H9 (cell line): ENCODE measurements at regions not wholly inside any gene's neighbourhood (a gene's known extent, or its start where the extent isn't known, plus 50 kb on each side); places are given as distances from the start of the nearest gene placed in this dataset.
"Not testable (repeated sequence)": the region's sequence is repeated elsewhere in the genome, so short reads cannot be mapped to it uniquely, and the experiment has no call there.

Experiments used
- DNase-seq: peaks from one replicate; pipeline ENCODE4 v3.0.0-alpha.2; 2017
- H2AFZ ChIP-seq: one replicate; pipeline ENCODE4 v1.6.1; 2013; ENCODE audit warnings: mild to moderate bottlenecking, low read length, control low read depth, moderate library complexity
- H2AK5ac ChIP-seq: 2 replicates; pipeline ENCODE4 v1.6.1; 2013; ENCODE audit warnings: low read length, control low read depth, mixed read lengths; ENCODE audit not compliant: insufficient read length
- H2BK120ac ChIP-seq: one replicate; pipeline ENCODE4 v1.6.1; 2013; ENCODE audit warnings: low read depth, mild to moderate bottlenecking, low read length, control low read depth, inconsistent platforms; ENCODE audit not compliant: poor library complexity, severe bottlenecking
- H2BK12ac ChIP-seq: 2 replicates; pipeline ENCODE4 v1.6.1; 2013; ENCODE audit warnings: low read length, control low read depth, mixed read lengths, low read depth; ENCODE audit not compliant: insufficient read length
- H2BK15ac ChIP-seq: 2 replicates; pipeline ENCODE4 v1.6.1; 2013; ENCODE audit warnings: low read depth, low read length, control low read depth
- H2BK20ac ChIP-seq: one replicate; pipeline ENCODE4 v1.6.1; 2013; ENCODE audit warnings: low read depth, mild to moderate bottlenecking, low read length, control low read depth, inconsistent platforms; ENCODE audit not compliant: poor library complexity, severe bottlenecking
- H2BK5ac ChIP-seq: 2 replicates; pipeline ENCODE4 v1.6.1; 2013; ENCODE audit warnings: low read length, control low read depth, mixed read lengths; ENCODE audit not compliant: insufficient read length
- H3K14ac ChIP-seq: 2 replicates; pipeline ENCODE4 v1.6.1; 2013; ENCODE audit warnings: low read length, control low read depth; ENCODE audit not compliant: insufficient read depth
- H3K18ac ChIP-seq: 2 replicates; pipeline ENCODE4 v1.6.1; 2013; ENCODE audit warnings: low read depth, mild to moderate bottlenecking, mixed read lengths, low read length, control low read depth; ENCODE audit not compliant: insufficient read length
- H3K23ac ChIP-seq: 2 replicates; pipeline ENCODE4 v1.6.1; 2013; ENCODE audit warnings: low read length, control low read depth, mixed read lengths, low read depth; ENCODE audit not compliant: insufficient read length
- H3K23me2 ChIP-seq: 2 replicates; pipeline ENCODE4 v1.6.1; 2013; ENCODE audit warnings: low read depth, mild to moderate bottlenecking, mixed read lengths, low read length, control low read depth; ENCODE audit not compliant: insufficient read length, poor library complexity, severe bottlenecking
- H3K27ac ChIP-seq: 2 replicates; pipeline ENCODE4 v1.5.1; 2013; ENCODE audit warnings: low read length, control low read depth, mixed read lengths, low read depth; ENCODE audit not compliant: insufficient read length
- H3K27me3 ChIP-seq: 2 replicates; pipeline ENCODE4 v1.6.1; 2013; ENCODE audit warnings: low read length, control low read depth, inconsistent platforms; ENCODE audit not compliant: insufficient read depth
- H3K4ac ChIP-seq: 2 replicates; pipeline ENCODE4 v1.6.1; 2013; ENCODE audit warnings: low read depth, mild to moderate bottlenecking, control low read depth, inconsistent platforms, low read length, moderate library complexity
- H3K4me1 ChIP-seq: 2 replicates; pipeline ENCODE4 v1.6.1; 2013; ENCODE audit warnings: low read length, control low read depth, inconsistent platforms; ENCODE audit not compliant: insufficient read depth
- H3K4me2 ChIP-seq: 2 replicates; pipeline ENCODE4 v1.6.1; 2013; ENCODE audit warnings: low read length, control low read depth, mixed read lengths; ENCODE audit not compliant: insufficient read length, insufficient read depth
- H3K56ac ChIP-seq: 2 replicates; pipeline ENCODE4 v1.6.1; 2013; ENCODE audit warnings: low read depth, mild to moderate bottlenecking, mixed read lengths, low read length, control low read depth; ENCODE audit not compliant: insufficient read length
- H3K79me1 ChIP-seq: 2 replicates; pipeline ENCODE4 v1.6.1; 2013; ENCODE audit warnings: low read depth, mild to moderate bottlenecking, moderate library complexity, low read length, control low read depth, inconsistent platforms; ENCODE audit not compliant: insufficient read depth, poor library complexity, severe bottlenecking
- H3K79me2 ChIP-seq: 2 replicates; pipeline ENCODE4 v1.6.1; 2013; ENCODE audit warnings: low read length, control low read depth, inconsistent platforms; ENCODE audit not compliant: insufficient read depth
- H3K9ac ChIP-seq: 2 replicates; pipeline ENCODE4 v1.6.1; 2013; ENCODE audit warnings: low read length, control low read depth, mixed read lengths; ENCODE audit not compliant: insufficient read length; ENCODE audit errors: extremely low read depth
- H3K9me3 ChIP-seq: one replicate; pipeline ENCODE4 v1.6.1; 2013; ENCODE audit warnings: low read depth, low read length, inconsistent platforms; ENCODE audit not compliant: control insufficient read depth
- H3T11ph ChIP-seq: one replicate; pipeline ENCODE4 v1.6.1; 2013; ENCODE audit warnings: mild to moderate bottlenecking, low read length, control low read depth, inconsistent platforms
- H4K20me1 ChIP-seq: one replicate; pipeline ENCODE4 v1.6.1; 2013; ENCODE audit not compliant: control insufficient read depth, insufficient read length, insufficient read depth
- H4K5ac ChIP-seq: 2 replicates; pipeline ENCODE4 v1.6.1; 2013; ENCODE audit warnings: low read depth, mild to moderate bottlenecking, mixed read lengths, low read length, control low read depth; ENCODE audit not compliant: insufficient read length
- H4K8ac ChIP-seq: replicated peaks from 2 replicates; pipeline ENCODE4 v1.6.1; 2013; ENCODE audit warnings: low read length, control low read depth, mixed read lengths, low read depth; ENCODE audit not compliant: insufficient read length
- H4K91ac ChIP-seq: 2 replicates; pipeline ENCODE4 v1.6.1; 2013; ENCODE audit warnings: low read depth, mild to moderate bottlenecking, moderate library complexity, mixed read lengths, low read length, control low read depth; ENCODE audit not compliant: insufficient read length
- H3K27ac Mint-ChIP-seq, 3 experiments: 2 replicates in 2 of 3; 3 replicates in 1 of 3; pipeline ENCODE4 v1.8.0; 2020 to 2021; ENCODE audit warnings: mixed read lengths in 3 of 3, mild to moderate bottlenecking in 1 of 3, moderate library complexity in 1 of 3
- H3K27me3 Mint-ChIP-seq: 2 replicates; pipeline ENCODE4 v1.8.0; 2021; ENCODE audit warnings: low read depth, mild to moderate bottlenecking, moderate library complexity, mixed read lengths
- H3K36me3 Mint-ChIP-seq, 3 experiments: 2 replicates in 2 of 3; 3 replicates in 1 of 3; pipeline ENCODE4 v1.8.0; 2020 to 2021; ENCODE audit warnings: low read depth in 3 of 3, mixed read lengths in 3 of 3; ENCODE audit not compliant: insufficient read depth in 1 of 3
- H3K4me1 Mint-ChIP-seq, 2 experiments: 2 replicates each; pipeline ENCODE4 v1.8.0; 2020; ENCODE audit warnings: mixed read lengths in 2 of 2
- H3K4me3 Mint-ChIP-seq, 2 experiments: 2 replicates in 1 of 2; 3 replicates in 1 of 2; pipeline ENCODE4 v1.8.0; 2020 to 2021; ENCODE audit warnings: mild to moderate bottlenecking in 2 of 2, mixed read lengths in 2 of 2, moderate library complexity in 1 of 2
- H3K9me3 Mint-ChIP-seq, 2 experiments: 2 replicates in 1 of 2; 3 replicates in 1 of 2; pipeline ENCODE4 v1.8.0; 2020; ENCODE audit warnings: mild to moderate bottlenecking in 2 of 2, mixed read lengths in 2 of 2, moderate library complexity in 1 of 2
- WGBS: extraction: QIAGEN DNeasy Blood & Tissue Kit; methylation state at CpG from one replicate; pipeline ENCODE4 v1.1.7; 2013; ENCODE audit warnings: missing lambda C conversion rate, low lambda C conversion rate, mixed read lengths; ENCODE audit not compliant: insufficient read length; ENCODE audit errors: extremely low coverage; 5-methylcytosine and 5-hydroxymethylcytosine counted together
- TF ChIP-seq, protein P1 (sequence below): fragments of 200-600 bp; sonication (generic); conservative IDR thresholded peaks from 3 replicates; pipeline ENCODE4 v1.8.0; 2021; ENCODE audit warnings: antibody characterized with exemption, mild to moderate bottlenecking

DNA sequence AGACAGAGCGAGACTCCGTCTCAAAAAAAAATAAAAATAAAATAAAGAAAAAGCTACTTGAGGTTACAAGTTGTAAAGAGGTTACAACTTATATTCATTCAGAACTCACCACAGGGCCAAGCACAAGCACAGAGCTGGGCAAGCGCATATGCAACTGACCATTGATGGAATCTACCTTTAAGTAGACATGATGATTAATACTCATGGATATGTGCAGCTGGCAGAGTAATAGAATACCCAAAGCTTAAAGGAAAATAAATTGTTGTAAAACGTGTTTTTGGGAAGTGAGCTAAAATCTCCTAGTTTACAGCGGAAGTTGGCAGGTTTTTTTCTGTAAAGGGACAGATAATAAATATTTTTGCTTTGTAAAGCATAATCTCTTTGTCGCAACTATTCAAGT is 111.6 kb downstream of the TMEM168 start:
- H3T11ph ChIP-seq, result no peak overlapping the region
- H3K4me3 Mint-ChIP-seq, result no peak overlapping the region
- no peak overlapping the region for H2BK12ac ChIP-seq
- H2BK120ac ChIP-seq, result no peak overlapping the region
- H4K20me1 ChIP-seq, result no peaks in the 10 kb centered on the region
- no peak overlapping the region for H3K56ac ChIP-seq
- no peaks in the 10 kb centered on the region for H3K79me1 ChIP-seq
- no peaks in the 10 kb centered on the region for H3K27me3 ChIP-seq
- no peaks in the 10 kb centered on the region for H3K9me3 ChIP-seq
- no peak overlapping the region; a peak in 1 of 7 replicates for H3K27ac Mint-ChIP-seq
- no peak overlapping the region for H3K4ac ChIP-seq
- no peak overlapping the region for H3K27ac ChIP-seq
- WGBS, result no CpG with 5 or more reads among the region's 6 CpGs
- H3K36me3 Mint-ChIP-seq, result no peaks in the 10 kb centered on the region
- H2BK5ac ChIP-seq, result no peak overlapping the region
- no peak overlapping the region for H3K14ac ChIP-seq
- no peak overlapping the region for H4K91ac ChIP-seq
- H3K18ac ChIP-seq, result no peak overlapping the region
- H3K27me3 Mint-ChIP-seq, result no peaks in the 10 kb centered on the region
- H4K5ac ChIP-seq, result no peak overlapping the region
- no peaks in the 10 kb centered on the region for H3K23me2 ChIP-seq
- no peaks in the 10 kb centered on the region for H3K79me2 ChIP-seq
- peaks cover 39 to 43% of the 10 kb centered on the region in 2 experiments for H3K4me1 Mint-ChIP-seq
- no peak overlapping the region for H3K23ac ChIP-seq
- H3K4me2 ChIP-seq, result no peak overlapping the region
- no peak overlapping the region for H4K8ac ChIP-seq
- peaks cover 5% of the 10 kb centered on the region for H3K4me1 ChIP-seq
- TF ChIP-seq, protein P1, sequence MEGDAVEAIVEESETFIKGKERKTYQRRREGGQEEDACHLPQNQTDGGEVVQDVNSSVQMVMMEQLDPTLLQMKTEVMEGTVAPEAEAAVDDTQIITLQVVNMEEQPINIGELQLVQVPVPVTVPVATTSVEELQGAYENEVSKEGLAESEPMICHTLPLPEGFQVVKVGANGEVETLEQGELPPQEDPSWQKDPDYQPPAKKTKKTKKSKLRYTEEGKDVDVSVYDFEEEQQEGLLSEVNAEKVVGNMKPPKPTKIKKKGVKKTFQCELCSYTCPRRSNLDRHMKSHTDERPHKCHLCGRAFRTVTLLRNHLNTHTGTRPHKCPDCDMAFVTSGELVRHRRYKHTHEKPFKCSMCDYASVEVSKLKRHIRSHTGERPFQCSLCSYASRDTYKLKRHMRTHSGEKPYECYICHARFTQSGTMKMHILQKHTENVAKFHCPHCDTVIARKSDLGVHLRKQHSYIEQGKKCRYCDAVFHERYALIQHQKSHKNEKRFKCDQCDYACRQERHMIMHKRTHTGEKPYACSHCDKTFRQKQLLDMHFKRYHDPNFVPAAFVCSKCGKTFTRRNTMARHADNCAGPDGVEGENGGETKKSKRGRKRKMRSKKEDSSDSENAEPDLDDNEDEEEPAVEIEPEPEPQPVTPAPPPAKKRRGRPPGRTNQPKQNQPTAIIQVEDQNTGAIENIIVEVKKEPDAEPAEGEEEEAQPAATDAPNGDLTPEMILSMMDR, result no peak
- no peak overlapping the region for H3K9ac ChIP-seq
- no peak overlapping the region for H2AFZ ChIP-seq
- DNase-seq, result no peak
- H3K9me3 Mint-ChIP-seq, result no peaks in the 10 kb centered on the region
- H2AK5ac ChIP-seq, result no peak overlapping the region
- no peak overlapping the region for H2BK20ac ChIP-seq
- H2BK15ac ChIP-seq, result no peak overlapping the region

DNA sequence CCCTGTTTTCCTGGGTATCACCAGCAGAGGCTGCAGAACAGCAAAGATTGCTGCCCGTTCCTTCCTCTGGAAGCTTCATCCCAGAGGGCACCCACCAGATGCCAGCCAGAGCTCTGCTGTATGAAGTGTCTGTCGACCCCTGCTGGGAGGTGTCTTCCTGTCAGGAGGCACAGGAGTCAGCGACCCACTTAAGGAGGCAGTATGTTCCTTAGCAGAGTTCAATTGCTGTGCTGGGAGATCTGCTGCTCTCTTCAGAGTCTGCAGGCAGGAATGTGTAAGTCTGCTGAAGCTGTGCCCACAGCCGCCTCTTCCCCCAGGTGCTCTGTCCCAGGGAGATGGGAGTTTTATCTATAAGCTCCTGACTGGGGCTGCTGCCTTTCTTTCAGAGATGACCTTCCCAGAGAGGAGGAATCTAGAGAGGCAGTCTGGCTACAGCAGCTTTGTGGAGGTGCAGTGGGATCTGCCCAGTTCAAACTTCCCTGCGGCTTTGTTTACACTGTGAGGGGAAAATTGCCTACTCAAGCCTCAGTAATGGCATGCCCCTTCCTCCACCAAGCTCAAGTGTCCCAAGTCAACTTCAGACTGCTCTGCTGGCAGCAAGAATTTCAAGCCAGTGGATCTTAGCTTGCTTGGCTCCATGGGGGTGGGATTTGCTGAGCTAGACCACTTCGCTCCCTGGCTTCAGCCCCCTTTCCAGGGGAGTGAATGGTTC is 100.6 kb downstream of the TMEM168 start:
- H2AK5ac ChIP-seq, H2BK20ac ChIP-seq, H3K18ac ChIP-seq, H3K27me3 ChIP-seq, H2BK12ac ChIP-seq, H3K4me1 ChIP-seq, H3K56ac ChIP-seq, H2AFZ ChIP-seq, H3K4me2 ChIP-seq, H2BK120ac ChIP-seq, H4K91ac ChIP-seq, H3T11ph ChIP-seq, H3K27ac Mint-ChIP-seq, H3K23me2 ChIP-seq, H3K14ac ChIP-seq, H3K79me2 ChIP-seq, H3K4me1 Mint-ChIP-seq, H4K8ac ChIP-seq, H4K5ac ChIP-seq, H3K79me1 ChIP-seq, H2BK15ac ChIP-seq, H3K4me3 Mint-ChIP-seq, H3K4ac ChIP-seq, H3K9ac ChIP-seq, H2BK5ac ChIP-seq, H3K27ac ChIP-seq, H3K23ac ChIP-seq, H3K9me3 ChIP-seq, H4K20me1 ChIP-seq, H3K27me3 Mint-ChIP-seq: not testable (repeated sequence)
- WGBS, result no CpG with 5 or more reads among the region's 6 CpGs
- Mint-ChIP-seq H3K9me3 (peaks cover 7 to 10% of the 10 kb centered on the region in 2 experiments; a peak in 2 of 5 replicates), H3K36me3 (peaks cover 0 to 10% (median 0%) of the 10 kb centered on the region in 3 experiments; a peak in 2 of 7 replicates)
- peak; percentile 43 for DNase-seq
